ENCODE measurements at regions not wholly inside any gene's neighbourhood (a gene's known extent, or its start where the extent isn't known, plus 50 kb on each side); places are given as distances from the start of the nearest gene placed in this dataset.

- Histone ChIP-seq H3K36me3 (no peaks in the 10 kb centered on the region), H3K4me3 (ENCODE audit: low read depth, low read length) (no peak overlapping the region), H3K27me3 (ENCODE audit: insufficient read depth, low read depth, severe bottlenecking) (no peaks in the 10 kb centered on the region), H3K27ac (no peak overlapping the region), H3K9me3 (ENCODE audit: severe bottlenecking) (no peaks in the 10 kb centered on the region)
- no peak for TF ChIP-seq CTCF (IDR thresholded peaks at IDR 0.05; ENCODE audit: low read depth, low read length)
- no peak for DNase-seq
These were observed 65.7 kb upstream of the RORB start for GRCh38 chr9:74431467-74431866.

- no peak overlapping the region for H3K4me3 ChIP-seq (ENCODE audit: low read depth, low read length)
- no peak for TF ChIP-seq CTCF (IDR thresholded peaks at IDR 0.05; ENCODE audit: low read depth, low read length)
- DNase-seq = no peak
- no peaks in the 10 kb centered on the region for H3K27me3 ChIP-seq (ENCODE audit: insufficient read depth, low read depth, severe bottlenecking)
- H3K27ac ChIP-seq = no peak overlapping the region
- no peaks in the 10 kb centered on the region for H3K9me3 ChIP-seq (ENCODE audit: severe bottlenecking)
- no peaks in the 10 kb centered on the region for H3K36me3 ChIP-seq
These were observed 53.9 kb upstream of the RORB start for GRCh38 chr9:74443036-74443750.

GRCh38 chr9:74444369-74444768, 52.8 kb upstream of the RORB start:
- H3K36me3 ChIP-seq = no peaks in the 10 kb centered on the region
- TF ChIP-seq CTCF (IDR thresholded peaks at IDR 0.05; ENCODE audit: low read depth, low read length) = no peak
- no peak for DNase-seq
- H3K9me3 ChIP-seq (ENCODE audit: severe bottlenecking) = no peaks in the 10 kb centered on the region
- H3K4me3 ChIP-seq (ENCODE audit: low read depth, low read length) = no peak overlapping the region
- no peaks in the 10 kb centered on the region for H3K27me3 ChIP-seq (ENCODE audit: insufficient read depth, low read depth, severe bottlenecking)
- no peak overlapping the region for H3K27ac ChIP-seq

Data from WERI-Rb-1 (cell line).